Stimulated activated CD8-positive, alpha-beta memory T cell treated with anti-CD3 and anti-CD28 coated beads, Interleukin-12 subunit alpha, Interleukin-12 subunit beta, amount 100 ng/mL, for 1 hour (primary cell): ENCODE measurements at regions not wholly inside any gene's neighbourhood (a gene's known extent, or its start where the extent isn't known, plus 50 kb on each side); places are given as distances from the start of the nearest gene placed in this dataset.
"Not testable (repeated sequence)": the region's sequence is repeated elsewhere in the genome, so short reads cannot be mapped to it uniquely, and the experiment has no call there.

Experiments
- DNase-seq: peaks from one replicate; pipeline ENCODE4 v3.0.0-alpha.2; 2020; ENCODE audit warnings: low read depth

GRCh38 chr12:46519407-46519806 lies 146.8 kb upstream of the SLC38A2 start:
- no peak for DNase-seq

DNA sequence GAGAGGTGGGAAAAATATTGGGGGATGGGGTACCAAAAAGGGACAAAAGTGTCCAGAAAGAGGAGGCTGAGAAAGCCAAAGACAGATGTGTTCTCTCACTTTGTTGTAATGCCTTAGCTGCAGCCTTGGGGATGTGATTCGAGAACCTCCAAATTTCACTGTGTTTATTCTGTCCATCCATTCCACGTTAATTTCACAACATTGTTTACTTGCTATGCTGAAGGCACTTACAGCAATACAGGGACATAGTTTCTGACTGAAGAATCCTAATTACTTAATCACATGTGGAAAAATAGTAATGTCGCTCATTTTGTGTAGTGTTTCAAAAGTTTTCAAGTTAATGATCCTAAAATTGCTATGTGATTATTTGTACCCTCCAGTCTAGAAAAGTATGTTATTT lies 146.2 kb upstream of the SLC38A2 start:
- no peak for DNase-seq

DNA sequence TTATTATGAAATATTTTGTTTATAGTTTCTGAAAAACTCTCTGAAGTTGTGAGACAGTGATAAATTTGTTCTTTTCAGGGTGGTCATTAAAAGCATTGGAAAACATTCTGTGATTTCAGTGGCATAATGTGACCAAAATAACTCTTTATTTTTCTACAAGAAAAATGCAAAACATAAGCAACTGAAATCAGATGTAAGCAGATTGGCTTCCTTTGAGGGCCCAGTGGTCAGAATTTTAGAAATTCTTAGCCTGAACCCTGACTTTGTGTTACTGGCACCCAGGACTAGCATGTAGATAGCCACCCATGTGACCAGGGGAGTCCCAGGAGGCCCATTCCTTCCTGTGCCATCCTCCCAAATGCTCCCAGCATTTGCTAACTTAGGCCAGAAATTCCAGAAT lies 145.6 kb upstream of the SLC38A2 start:
- DNase-seq = no peak

GRCh38 chr12:46517579-46517962 lies 145.0 kb upstream of the SLC38A2 start:
- no peak for DNase-seq

DNA sequence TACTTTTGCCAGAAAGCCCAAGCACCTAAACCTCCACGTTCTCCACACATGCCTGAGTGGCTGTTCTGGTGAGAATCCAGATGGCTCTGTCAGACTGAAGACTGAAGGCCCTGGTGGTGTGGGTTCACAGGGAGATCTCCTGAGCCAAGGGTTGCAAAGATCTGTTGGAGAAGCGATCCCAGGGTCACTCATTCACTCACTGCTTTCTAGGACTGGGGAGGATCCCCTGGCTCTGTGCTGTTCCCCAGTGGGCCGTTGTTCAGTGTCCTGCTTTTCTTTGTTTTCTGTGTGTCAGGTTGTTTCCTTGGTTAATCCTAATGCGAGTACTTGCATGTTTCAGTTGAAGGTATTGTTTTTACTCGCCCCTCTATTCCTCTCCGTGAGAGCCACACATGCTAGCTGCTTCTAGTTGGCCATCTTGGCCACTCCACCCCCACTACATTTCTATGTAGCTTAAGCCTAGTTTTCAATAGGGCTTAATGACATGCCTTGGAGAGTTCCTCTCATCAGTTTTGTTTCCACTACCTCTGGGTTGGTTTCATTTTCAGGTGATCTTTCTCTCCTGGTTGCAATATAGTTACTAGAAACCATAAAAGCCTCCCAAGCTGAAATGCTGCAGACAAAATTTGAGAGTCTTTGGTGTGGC lies 144.5 kb upstream of the SLC38A2 start:
- DNase-seq = no peak

DNA sequence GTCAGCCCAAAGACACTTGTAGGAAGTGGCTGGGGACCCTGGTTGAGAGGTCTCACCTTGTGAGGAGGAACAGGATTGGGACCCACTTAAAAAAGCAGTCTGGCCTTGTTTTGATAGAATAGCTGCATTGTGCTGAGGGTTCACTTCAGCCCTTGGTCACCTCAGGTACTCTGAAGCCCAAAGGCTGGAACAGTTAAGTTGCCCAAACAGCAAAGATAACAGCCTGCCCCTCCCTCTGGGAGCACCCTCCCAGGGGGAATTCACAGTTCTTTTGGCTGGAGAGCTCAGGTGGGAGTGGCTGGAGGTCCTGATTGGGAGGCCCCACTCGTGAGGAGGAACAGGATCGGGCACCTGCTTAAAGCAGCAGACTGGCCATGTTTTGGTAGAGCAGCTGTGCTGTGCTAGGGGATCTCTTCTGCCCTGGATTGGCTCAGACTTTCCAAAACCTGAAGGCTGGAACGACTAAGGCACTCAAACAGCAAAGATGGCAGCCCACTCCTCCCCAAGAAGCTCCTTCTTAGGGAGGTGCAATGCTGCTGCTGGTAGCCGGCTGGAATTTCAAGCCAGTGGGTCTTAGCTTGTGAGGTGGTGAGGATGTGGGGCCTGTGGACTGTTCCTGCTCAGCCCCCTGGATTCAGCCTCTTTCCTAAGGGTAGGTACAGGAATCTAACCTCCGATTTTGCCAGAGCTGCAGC lies 143.8 kb upstream of the SLC38A2 start:
- DNase-seq = no peak

- DNase-seq = no peak
Measured at GRCh38 chr12:46515829-46516228, 143.3 kb upstream of the SLC38A2 start.

DNA sequence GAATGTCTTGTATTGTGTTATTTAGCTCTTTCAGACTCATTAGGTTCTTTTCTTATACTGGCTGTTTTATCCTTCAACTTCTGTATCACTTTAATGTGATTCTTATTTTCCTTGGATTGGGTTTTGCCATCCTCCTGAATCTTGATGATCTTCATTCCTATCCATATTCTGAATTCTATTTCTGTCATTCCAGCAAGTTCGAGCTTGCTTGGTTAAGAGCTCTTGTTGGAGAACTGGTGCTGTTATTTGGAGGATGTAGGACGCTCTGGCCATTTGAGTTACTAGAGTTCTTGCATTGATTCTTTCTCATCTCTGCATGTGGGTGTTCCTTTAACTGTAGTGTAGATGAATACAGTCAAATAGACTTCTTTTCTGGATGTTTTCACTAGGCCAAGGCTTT lies 142.3 kb upstream of the SLC38A2 start:
- no peak for DNase-seq

GRCh38 chr12:46510257-46510656 lies 137.7 kb upstream of the SLC38A2 start:
- DNase-seq = not testable (repeated sequence)

GRCh38 chr12:46509135-46509534 lies 136.6 kb upstream of the SLC38A2 start:
- DNase-seq = no peak

- no peak for DNase-seq
Measured at GRCh38 chr12:46508651-46509050, 136.1 kb upstream of the SLC38A2 start.

DNA sequence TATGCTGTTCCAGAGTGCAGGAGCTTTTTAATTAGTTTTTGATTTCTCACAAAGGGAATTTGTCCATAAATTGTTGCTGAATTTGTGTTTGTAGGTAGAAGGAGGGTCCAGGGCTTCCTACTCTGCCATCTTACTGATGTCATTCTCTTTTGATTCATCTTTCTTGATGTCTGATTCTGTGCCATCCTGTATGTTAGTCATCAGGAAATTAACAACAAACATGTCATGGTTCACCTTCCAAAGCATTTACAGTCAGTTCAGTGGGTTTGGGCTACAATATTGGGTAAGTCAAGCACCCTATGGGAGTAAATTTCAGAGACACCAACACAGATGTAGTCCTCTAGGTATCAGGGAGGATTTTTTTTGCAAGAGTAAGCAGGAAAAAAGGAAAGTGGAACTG lies 135.2 kb upstream of the SLC38A2 start:
- DNase-seq = no peak

DNA sequence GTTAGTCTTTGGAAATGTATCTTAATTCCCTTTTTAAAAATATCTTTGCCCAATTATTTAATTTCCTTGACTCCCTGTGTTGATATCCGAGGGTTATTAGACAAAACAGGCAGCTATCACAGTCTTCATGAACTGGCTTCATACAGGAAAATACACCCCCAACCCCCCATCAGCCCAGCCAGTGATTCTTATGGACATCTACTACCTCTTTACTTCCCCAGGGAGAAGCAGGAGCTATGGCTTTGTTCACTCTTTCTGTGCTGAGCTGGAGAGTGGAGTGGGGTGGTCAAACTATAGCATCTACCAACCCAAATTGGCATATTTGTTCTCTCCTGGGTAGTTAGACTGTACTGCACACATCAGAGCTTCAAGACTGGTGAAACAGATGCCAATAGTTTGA lies 134.4 kb upstream of the SLC38A2 start:
- no peak for DNase-seq

DNA sequence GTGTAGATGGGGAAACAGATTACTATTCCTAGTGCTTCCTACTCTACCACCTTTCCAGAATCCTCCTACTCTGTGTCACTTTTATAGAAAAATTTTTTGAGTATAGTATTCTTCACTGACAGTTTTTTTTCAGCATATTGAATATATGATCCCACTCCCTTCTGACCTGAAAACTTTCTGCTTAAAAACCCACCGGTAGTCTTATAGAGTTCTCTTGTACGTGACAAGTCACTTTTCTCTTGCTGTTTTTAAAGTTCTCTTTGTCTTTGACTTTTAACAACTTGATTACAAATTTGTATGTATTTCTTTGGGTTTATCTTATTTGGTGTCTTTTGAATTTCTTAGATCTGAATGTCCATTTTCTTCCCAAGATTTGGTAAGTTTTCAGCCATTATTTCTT lies 133.6 kb upstream of the SLC38A2 start:
- DNase-seq = no peak

- DNase-seq = no peak
Measured at GRCh38 chr12:46504494-46504893, 131.9 kb upstream of the SLC38A2 start.

DNA sequence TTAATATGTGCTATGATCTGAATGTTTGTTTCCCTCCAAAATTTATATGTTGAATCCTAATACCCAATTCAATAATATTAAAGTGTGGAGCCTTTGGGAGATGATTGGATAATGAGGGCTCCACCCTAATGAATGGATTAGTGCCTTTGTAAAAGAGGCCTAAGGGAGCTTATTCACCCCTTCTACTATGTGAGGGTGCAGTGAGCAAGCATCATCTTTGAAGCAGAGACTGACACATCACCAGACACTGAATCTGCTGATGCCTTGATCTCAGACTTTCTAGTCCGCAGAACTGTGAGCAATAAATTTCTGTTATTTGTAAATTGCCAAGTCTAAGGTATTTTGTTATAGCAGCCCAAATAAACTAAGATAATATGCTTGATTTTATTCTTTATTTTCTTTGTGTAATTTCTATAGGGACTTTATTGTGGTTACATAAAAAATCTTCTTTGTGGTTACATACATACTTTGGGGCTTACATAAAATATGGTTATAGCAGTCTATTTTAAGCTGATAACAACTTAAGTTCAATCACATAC lies 131.1 kb upstream of the SLC38A2 start:
- DNase-seq = no peak

DNA sequence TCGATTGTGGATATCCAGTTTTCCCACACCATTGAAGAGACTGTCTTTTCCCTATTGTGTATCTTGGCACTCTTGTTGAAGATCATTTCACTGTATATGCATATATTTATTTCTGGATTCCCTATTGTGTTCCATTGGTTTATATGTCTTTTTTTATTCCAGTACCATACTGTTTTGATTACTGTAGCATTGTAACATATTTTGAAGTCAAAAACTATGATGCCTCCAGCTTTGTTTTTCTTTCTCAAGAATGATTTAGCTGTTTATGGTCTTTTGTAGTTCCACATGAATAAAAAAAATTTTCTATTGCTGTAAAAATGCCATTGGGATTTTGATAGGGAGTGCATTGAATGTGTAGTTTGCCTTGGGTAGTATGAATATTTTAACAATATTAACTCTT lies 128.1 kb upstream of the SLC38A2 start:
- DNase-seq = no peak

DNA sequence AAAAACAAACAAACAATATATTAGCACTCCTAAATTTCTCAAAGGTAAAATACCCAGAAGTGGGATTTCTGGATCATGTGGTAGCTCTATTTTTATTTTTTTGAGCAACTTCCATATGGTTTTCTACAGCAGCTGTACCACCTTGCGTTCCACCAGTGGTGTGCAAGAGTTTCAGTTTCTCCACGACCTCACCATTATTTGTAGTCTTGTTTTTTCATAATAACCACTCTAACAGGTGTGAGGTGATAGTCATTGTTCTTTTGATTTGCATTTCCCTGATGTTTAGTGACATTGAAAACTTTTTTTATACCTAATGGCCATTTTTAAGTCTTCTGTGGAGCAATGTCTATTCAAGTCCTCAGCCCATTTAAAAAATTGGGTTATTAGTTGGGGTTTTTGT lies 127.3 kb upstream of the SLC38A2 start:
- no peak for DNase-seq

DNA sequence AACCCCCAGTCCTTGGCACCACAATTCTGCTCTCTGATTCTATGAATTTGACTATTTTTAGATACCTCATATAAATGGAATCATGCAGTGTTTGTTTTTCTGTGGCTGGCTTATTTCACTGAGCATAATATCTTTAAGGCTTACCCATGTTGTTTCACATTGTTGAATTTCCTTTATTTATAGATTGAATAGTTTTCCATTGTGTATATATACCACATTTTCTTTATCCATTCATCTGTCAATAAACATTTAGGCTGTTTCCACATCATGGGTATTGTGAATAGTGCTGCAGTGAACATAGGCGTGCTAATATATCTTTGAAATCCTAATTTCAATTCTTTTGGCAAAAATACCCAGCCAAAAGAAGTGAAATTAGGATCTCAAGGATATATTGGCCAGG lies 126.7 kb upstream of the SLC38A2 start:
- no peak for DNase-seq

- no peak for DNase-seq
Measured at GRCh38 chr12:46497739-46498138, 125.2 kb upstream of the SLC38A2 start.

DNA sequence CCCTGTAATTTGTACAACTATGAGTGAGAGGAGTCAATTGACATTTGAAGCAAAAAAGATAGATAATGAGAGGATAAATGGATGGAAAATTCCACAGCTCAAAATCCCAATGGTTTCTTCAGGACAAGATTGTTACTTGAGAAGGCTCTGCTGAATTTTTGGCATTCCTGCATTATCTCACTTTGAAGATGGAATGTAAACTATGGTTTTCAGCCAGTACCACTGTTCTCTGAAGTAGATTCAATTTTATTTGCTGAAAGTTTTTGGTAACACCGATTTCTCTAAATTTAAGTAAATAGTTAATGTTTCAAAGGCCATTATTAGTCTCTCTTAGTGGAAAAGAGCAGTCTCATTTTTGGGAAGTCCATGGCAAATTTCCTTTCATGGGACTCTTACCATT lies 121.9 kb upstream of the SLC38A2 start:
- no peak for DNase-seq

- no peak for DNase-seq
Measured at GRCh38 chr12:46493834-46494181, 121.2 kb upstream of the SLC38A2 start.

DNA sequence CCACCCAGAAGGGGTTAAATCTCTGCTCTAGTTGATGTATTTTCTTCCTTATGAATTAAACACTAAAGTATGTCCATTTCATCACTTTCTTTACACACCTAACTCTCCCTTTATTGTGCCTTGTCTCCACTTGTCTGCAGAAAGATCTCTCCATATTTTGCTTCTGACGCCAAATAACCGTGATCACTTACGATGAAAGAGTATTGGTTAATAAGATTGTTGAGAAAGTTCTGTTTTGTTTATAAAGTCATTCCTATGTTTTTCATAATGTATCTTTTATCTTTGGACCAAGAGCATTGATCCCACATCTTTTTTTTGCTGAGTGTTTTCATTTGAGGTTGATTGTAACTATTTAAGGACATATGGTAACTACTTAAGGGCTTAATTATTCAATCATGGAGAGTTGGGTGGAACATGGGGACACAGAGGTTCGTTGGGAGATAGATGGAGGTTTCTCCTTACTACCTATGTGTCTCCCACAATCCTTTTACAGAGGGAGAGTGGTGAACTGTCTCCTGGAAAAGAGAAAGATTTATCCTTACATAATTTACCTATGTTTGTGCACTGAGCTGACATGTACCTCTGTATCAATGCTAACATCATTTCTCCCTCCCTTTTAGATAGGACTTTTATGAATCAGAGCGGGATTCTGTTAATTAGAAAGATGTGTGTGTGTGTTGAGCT lies 120.7 kb upstream of the SLC38A2 start:
- DNase-seq = no peak
